ENCODE measurements at regions not wholly inside any gene's neighbourhood (a gene's known extent, or its start where the extent isn't known, plus 50 kb on each side); places are given as distances from the start of the nearest gene placed in this dataset.

GRCh38 chr4:100820249-100820648 is 302.4 kb upstream of the EMCN start:
- TF ChIP-seq, protein P1, sequence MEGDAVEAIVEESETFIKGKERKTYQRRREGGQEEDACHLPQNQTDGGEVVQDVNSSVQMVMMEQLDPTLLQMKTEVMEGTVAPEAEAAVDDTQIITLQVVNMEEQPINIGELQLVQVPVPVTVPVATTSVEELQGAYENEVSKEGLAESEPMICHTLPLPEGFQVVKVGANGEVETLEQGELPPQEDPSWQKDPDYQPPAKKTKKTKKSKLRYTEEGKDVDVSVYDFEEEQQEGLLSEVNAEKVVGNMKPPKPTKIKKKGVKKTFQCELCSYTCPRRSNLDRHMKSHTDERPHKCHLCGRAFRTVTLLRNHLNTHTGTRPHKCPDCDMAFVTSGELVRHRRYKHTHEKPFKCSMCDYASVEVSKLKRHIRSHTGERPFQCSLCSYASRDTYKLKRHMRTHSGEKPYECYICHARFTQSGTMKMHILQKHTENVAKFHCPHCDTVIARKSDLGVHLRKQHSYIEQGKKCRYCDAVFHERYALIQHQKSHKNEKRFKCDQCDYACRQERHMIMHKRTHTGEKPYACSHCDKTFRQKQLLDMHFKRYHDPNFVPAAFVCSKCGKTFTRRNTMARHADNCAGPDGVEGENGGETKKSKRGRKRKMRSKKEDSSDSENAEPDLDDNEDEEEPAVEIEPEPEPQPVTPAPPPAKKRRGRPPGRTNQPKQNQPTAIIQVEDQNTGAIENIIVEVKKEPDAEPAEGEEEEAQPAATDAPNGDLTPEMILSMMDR (conservative IDR thresholded peaks at IDR 0.05; ENCODE audit: low read depth, low read length), result no peak
- no peak for TF ChIP-seq EZH2 (IDR thresholded peaks at IDR 0.05; ENCODE audit: low read length, unreplicated experiment)
